ENCODE measurements at regions not wholly inside any gene's neighbourhood (a gene's known extent, or its start where the extent isn't known, plus 50 kb on each side); places are given as distances from the start of the nearest gene placed in this dataset.

GRCh38 chr10:78617631-78618030 is 451.1 kb upstream of the ZMIZ1 start:
- TF ChIP-seq POLR2AphosphoS5 (IDR thresholded peaks at IDR 0.05) (no peak), CTCF (IDR thresholded peaks at IDR 0.05) (no peak), POLR2A (IDR thresholded peaks at IDR 0.05) (no peak)

Data from suprapubic skin (tissue), 4 donors.